H9 (cell line): ENCODE measurements at regions not wholly inside any gene's neighbourhood (a gene's known extent, or its start where the extent isn't known, plus 50 kb on each side); places are given as distances from the start of the nearest gene placed in this dataset.

ENCODE experiments used
- DNase-seq: peaks from one replicate; pipeline ENCODE4 v3.0.0-alpha.2; 2017
- H2AFZ ChIP-seq: one replicate; pipeline ENCODE4 v1.6.1; 2013; ENCODE audit warnings: mild to moderate bottlenecking, low read length, control low read depth, moderate library complexity
- H2AK5ac ChIP-seq: 2 replicates; pipeline ENCODE4 v1.6.1; 2013; ENCODE audit warnings: low read length, control low read depth, mixed read lengths; ENCODE audit not compliant: insufficient read length
- H2BK120ac ChIP-seq: one replicate; pipeline ENCODE4 v1.6.1; 2013; ENCODE audit warnings: low read depth, mild to moderate bottlenecking, low read length, control low read depth, inconsistent platforms; ENCODE audit not compliant: poor library complexity, severe bottlenecking
- H2BK12ac ChIP-seq: 2 replicates; pipeline ENCODE4 v1.6.1; 2013; ENCODE audit warnings: low read length, control low read depth, mixed read lengths, low read depth; ENCODE audit not compliant: insufficient read length
- H2BK15ac ChIP-seq: 2 replicates; pipeline ENCODE4 v1.6.1; 2013; ENCODE audit warnings: low read depth, low read length, control low read depth
- H2BK20ac ChIP-seq: one replicate; pipeline ENCODE4 v1.6.1; 2013; ENCODE audit warnings: low read depth, mild to moderate bottlenecking, low read length, control low read depth, inconsistent platforms; ENCODE audit not compliant: poor library complexity, severe bottlenecking
- H2BK5ac ChIP-seq: 2 replicates; pipeline ENCODE4 v1.6.1; 2013; ENCODE audit warnings: low read length, control low read depth, mixed read lengths; ENCODE audit not compliant: insufficient read length
- H3K14ac ChIP-seq: 2 replicates; pipeline ENCODE4 v1.6.1; 2013; ENCODE audit warnings: low read length, control low read depth; ENCODE audit not compliant: insufficient read depth
- H3K18ac ChIP-seq: 2 replicates; pipeline ENCODE4 v1.6.1; 2013; ENCODE audit warnings: low read depth, mild to moderate bottlenecking, mixed read lengths, low read length, control low read depth; ENCODE audit not compliant: insufficient read length
- H3K23ac ChIP-seq: 2 replicates; pipeline ENCODE4 v1.6.1; 2013; ENCODE audit warnings: low read length, control low read depth, mixed read lengths, low read depth; ENCODE audit not compliant: insufficient read length
- H3K23me2 ChIP-seq: 2 replicates; pipeline ENCODE4 v1.6.1; 2013; ENCODE audit warnings: low read depth, mild to moderate bottlenecking, mixed read lengths, low read length, control low read depth; ENCODE audit not compliant: insufficient read length, poor library complexity, severe bottlenecking
- H3K27ac ChIP-seq: 2 replicates; pipeline ENCODE4 v1.5.1; 2013; ENCODE audit warnings: low read length, control low read depth, mixed read lengths, low read depth; ENCODE audit not compliant: insufficient read length
- H3K27me3 ChIP-seq: 2 replicates; pipeline ENCODE4 v1.6.1; 2013; ENCODE audit warnings: low read length, control low read depth, inconsistent platforms; ENCODE audit not compliant: insufficient read depth
- H3K4ac ChIP-seq: 2 replicates; pipeline ENCODE4 v1.6.1; 2013; ENCODE audit warnings: low read depth, mild to moderate bottlenecking, control low read depth, inconsistent platforms, low read length, moderate library complexity
- H3K4me1 ChIP-seq: 2 replicates; pipeline ENCODE4 v1.6.1; 2013; ENCODE audit warnings: low read length, control low read depth, inconsistent platforms; ENCODE audit not compliant: insufficient read depth
- H3K4me2 ChIP-seq: 2 replicates; pipeline ENCODE4 v1.6.1; 2013; ENCODE audit warnings: low read length, control low read depth, mixed read lengths; ENCODE audit not compliant: insufficient read length, insufficient read depth
- H3K56ac ChIP-seq: 2 replicates; pipeline ENCODE4 v1.6.1; 2013; ENCODE audit warnings: low read depth, mild to moderate bottlenecking, mixed read lengths, low read length, control low read depth; ENCODE audit not compliant: insufficient read length
- H3K79me1 ChIP-seq: 2 replicates; pipeline ENCODE4 v1.6.1; 2013; ENCODE audit warnings: low read depth, mild to moderate bottlenecking, moderate library complexity, low read length, control low read depth, inconsistent platforms; ENCODE audit not compliant: insufficient read depth, poor library complexity, severe bottlenecking
- H3K79me2 ChIP-seq: 2 replicates; pipeline ENCODE4 v1.6.1; 2013; ENCODE audit warnings: low read length, control low read depth, inconsistent platforms; ENCODE audit not compliant: insufficient read depth
- H3K9ac ChIP-seq: 2 replicates; pipeline ENCODE4 v1.6.1; 2013; ENCODE audit warnings: low read length, control low read depth, mixed read lengths; ENCODE audit not compliant: insufficient read length; ENCODE audit errors: extremely low read depth
- H3K9me3 ChIP-seq: one replicate; pipeline ENCODE4 v1.6.1; 2013; ENCODE audit warnings: low read depth, low read length, inconsistent platforms; ENCODE audit not compliant: control insufficient read depth
- H3T11ph ChIP-seq: one replicate; pipeline ENCODE4 v1.6.1; 2013; ENCODE audit warnings: mild to moderate bottlenecking, low read length, control low read depth, inconsistent platforms
- H4K20me1 ChIP-seq: one replicate; pipeline ENCODE4 v1.6.1; 2013; ENCODE audit not compliant: control insufficient read depth, insufficient read length, insufficient read depth
- H4K5ac ChIP-seq: 2 replicates; pipeline ENCODE4 v1.6.1; 2013; ENCODE audit warnings: low read depth, mild to moderate bottlenecking, mixed read lengths, low read length, control low read depth; ENCODE audit not compliant: insufficient read length
- H4K8ac ChIP-seq: replicated peaks from 2 replicates; pipeline ENCODE4 v1.6.1; 2013; ENCODE audit warnings: low read length, control low read depth, mixed read lengths, low read depth; ENCODE audit not compliant: insufficient read length
- H4K91ac ChIP-seq: 2 replicates; pipeline ENCODE4 v1.6.1; 2013; ENCODE audit warnings: low read depth, mild to moderate bottlenecking, moderate library complexity, mixed read lengths, low read length, control low read depth; ENCODE audit not compliant: insufficient read length
- H3K27ac Mint-ChIP-seq, 3 experiments: 2 replicates in 2 of 3; 3 replicates in 1 of 3; pipeline ENCODE4 v1.8.0; 2020 to 2021; ENCODE audit warnings: mixed read lengths in 3 of 3, mild to moderate bottlenecking in 1 of 3, moderate library complexity in 1 of 3
- H3K27me3 Mint-ChIP-seq: 2 replicates; pipeline ENCODE4 v1.8.0; 2021; ENCODE audit warnings: low read depth, mild to moderate bottlenecking, moderate library complexity, mixed read lengths
- H3K36me3 Mint-ChIP-seq, 3 experiments: 2 replicates in 2 of 3; 3 replicates in 1 of 3; pipeline ENCODE4 v1.8.0; 2020 to 2021; ENCODE audit warnings: low read depth in 3 of 3, mixed read lengths in 3 of 3; ENCODE audit not compliant: insufficient read depth in 1 of 3
- H3K4me1 Mint-ChIP-seq, 2 experiments: 2 replicates each; pipeline ENCODE4 v1.8.0; 2020; ENCODE audit warnings: mixed read lengths in 2 of 2
- H3K4me3 Mint-ChIP-seq, 2 experiments: 2 replicates in 1 of 2; 3 replicates in 1 of 2; pipeline ENCODE4 v1.8.0; 2020 to 2021; ENCODE audit warnings: mild to moderate bottlenecking in 2 of 2, mixed read lengths in 2 of 2, moderate library complexity in 1 of 2
- H3K9me3 Mint-ChIP-seq, 2 experiments: 2 replicates in 1 of 2; 3 replicates in 1 of 2; pipeline ENCODE4 v1.8.0; 2020; ENCODE audit warnings: mild to moderate bottlenecking in 2 of 2, mixed read lengths in 2 of 2, moderate library complexity in 1 of 2
- CTCF ChIP-seq: fragments of 200-600 bp; sonication (generic); conservative IDR thresholded peaks from 3 replicates; pipeline ENCODE4 v1.8.0; 2021; ENCODE audit warnings: antibody characterized with exemption, mild to moderate bottlenecking
- WGBS: extraction: QIAGEN DNeasy Blood & Tissue Kit; methylation state at CpG from one replicate; pipeline ENCODE4 v1.1.7; 2013; ENCODE audit warnings: missing lambda C conversion rate, low lambda C conversion rate, mixed read lengths; ENCODE audit not compliant: insufficient read length; ENCODE audit errors: extremely low coverage; 5-methylcytosine and 5-hydroxymethylcytosine counted together

GRCh38 chr9:85452841-85453240, 288.9 kb downstream of the AGTPBP1 start:
- Histone ChIP-seq H2BK5ac (no peak overlapping the region), H2AK5ac (no peak overlapping the region), H2BK120ac (no peak overlapping the region), H3K79me1 (no peaks in the 10 kb centered on the region), H3K23me2 (no peaks in the 10 kb centered on the region), H3K9ac (no peak overlapping the region), H4K20me1 (no peaks in the 10 kb centered on the region), H2BK20ac (no peak overlapping the region), H3K4me2 (no peak overlapping the region), H2BK15ac (no peak overlapping the region), H2AFZ (no peak overlapping the region), H3K23ac (no peak overlapping the region), H3T11ph (no peak overlapping the region), H3K4me1 (no peaks in the 10 kb centered on the region), H4K5ac (no peak overlapping the region), H4K91ac (no peak overlapping the region), H3K79me2 (no peaks in the 10 kb centered on the region), H3K27me3 (no peaks in the 10 kb centered on the region), H3K9me3 (no peaks in the 10 kb centered on the region), H3K18ac (no peak overlapping the region), H3K56ac (no peak overlapping the region), H3K27ac (no peak overlapping the region), H4K8ac (no peak overlapping the region), H2BK12ac (no peak overlapping the region), H3K14ac (no peak overlapping the region), H3K4ac (no peak overlapping the region)
- TF ChIP-seq CTCF, result no peak
- Mint-ChIP-seq H3K27ac (no peak overlapping the region), H3K4me3 (no peak overlapping the region), H3K9me3 (peaks cover 9 to 20% of the 10 kb centered on the region in 2 experiments; a peak in 4 of 5 replicates), H3K36me3 (peaks cover 0 to 26% (median 14%) of the 10 kb centered on the region in 3 experiments; a peak in 4 of 7 replicates), H3K4me1 (peaks cover 3 to 4% of the 10 kb centered on the region in 2 experiments; a peak in 3 of 4 replicates), H3K27me3 (no peaks in the 10 kb centered on the region)
- no CpG with 5 or more reads among the region's 1 CpG for WGBS
- DNase-seq, result no peak
